GM23338 (cell line): ENCODE measurements at regions not wholly inside any gene's neighbourhood (a gene's known extent, or its start where the extent isn't known, plus 50 kb on each side); places are given as distances from the start of the nearest gene placed in this dataset.

ENCODE experiments used
- ATAC-seq: fragments of 200-7000 bp; cut with Tn5 transposase; 3 replicates; pipeline ENCODE4 v1.9.1; 2020
- DNase-seq: peaks from one replicate; pipeline ENCODE4 v3.0.0-alpha.2; 2015; ENCODE audit warnings: low spot score
- H2AFZ ChIP-seq: fragments of 200-600 bp; sonication (generic); 2 replicates; pipeline ENCODE4 v1.8.0; 2016; ENCODE audit warnings: antibody characterized with exemption, mild to moderate bottlenecking, moderate library complexity
- H3F3A ChIP-seq: fragments of 200-600 bp; sonication (generic); replicated peaks from 2 replicates; pipeline ENCODE4 v1.8.0; 2017; ENCODE audit warnings: antibody characterized with exemption, mixed run types, low read depth
- H3K27ac ChIP-seq: fragments of 200-600 bp; sonication (generic); 2 replicates; pipeline ENCODE4 v1.6.1; 2016; ENCODE audit warnings: low read depth
- H3K27me3 ChIP-seq: fragments of 200-600 bp; sonication (generic); 2 replicates; pipeline ENCODE4 v1.8.0; 2016; ENCODE audit warnings: mild to moderate bottlenecking, mixed run types, moderate library complexity; ENCODE audit not compliant: insufficient read depth
- H3K36me3 ChIP-seq: fragments of 200-600 bp; sonication (generic); 2 replicates; pipeline ENCODE4 v1.8.0; 2016; ENCODE audit warnings: mild to moderate bottlenecking; ENCODE audit not compliant: insufficient read depth
- H3K4me1 ChIP-seq: fragments of 200-600 bp; sonication (generic); 2 replicates; pipeline ENCODE4 v1.8.0; 2016; ENCODE audit warnings: mild to moderate bottlenecking, moderate library complexity; ENCODE audit not compliant: insufficient read depth
- H3K4me2 ChIP-seq: fragments of 200-600 bp; sonication (generic); 2 replicates; pipeline ENCODE4 v1.7.1; 2017; ENCODE audit warnings: mixed run types
- H3K4me3 ChIP-seq: fragments of 200-600 bp; sonication (generic); 2 replicates; pipeline ENCODE4 v1.6.1; 2016; ENCODE audit warnings: mixed run types
- H3K79me2 ChIP-seq: fragments of 200-600 bp; sonication (generic); replicated peaks from 2 replicates; pipeline ENCODE4 v1.8.0; 2017; ENCODE audit warnings: mild to moderate bottlenecking; ENCODE audit not compliant: insufficient read depth
- H3K9me2 ChIP-seq: fragments of 200-600 bp; sonication (generic); 2 replicates; pipeline ENCODE4 v1.8.0; 2017; ENCODE audit not compliant: insufficient read depth
- H4K20me1 ChIP-seq: fragments of 200-600 bp; sonication (generic); replicated peaks from 2 replicates; pipeline ENCODE4 v1.8.0; 2017; ENCODE audit warnings: mild to moderate bottlenecking; ENCODE audit not compliant: insufficient read depth
- H3K27ac Mint-ChIP-seq: 2 replicates; pipeline ENCODE4 v1.8.0; 2020; ENCODE audit warnings: inconsistent platforms, mild to moderate bottlenecking, moderate library complexity, mixed read lengths
- H3K27me3 Mint-ChIP-seq: 3 replicates; pipeline ENCODE4 v1.8.0; 2022; ENCODE audit warnings: low read depth, mild to moderate bottlenecking, moderate library complexity, mixed read lengths, inconsistent platforms; ENCODE audit not compliant: insufficient read depth, poor library complexity
- H3K36me3 Mint-ChIP-seq: 3 replicates; pipeline ENCODE4 v1.8.0; 2021; ENCODE audit warnings: low read depth, mild to moderate bottlenecking, inconsistent platforms, moderate library complexity, mixed read lengths
- H3K4me1 Mint-ChIP-seq: 3 replicates; pipeline ENCODE4 v1.8.0; 2020; ENCODE audit warnings: mild to moderate bottlenecking, inconsistent platforms, mixed read lengths
- H3K4me3 Mint-ChIP-seq: 3 replicates; pipeline ENCODE4 v1.8.0; 2021; ENCODE audit warnings: moderate library complexity, mild to moderate bottlenecking, inconsistent platforms, mixed read lengths
- H3K9me3 Mint-ChIP-seq: 3 replicates; pipeline ENCODE4 v1.8.0; 2020; ENCODE audit warnings: moderate library complexity, mild to moderate bottlenecking, inconsistent platforms, mixed read lengths
- CREB1 ChIP-seq: fragments of 250-450 bp; sonication (Bioruptor Pico); IDR thresholded peaks from 2 replicates; pipeline ENCODE4 v1.5.0; 2020; ENCODE audit warnings: low read depth, mild to moderate bottlenecking, moderate library complexity
- CTCF ChIP-seq, 2 experiments: fragments of 200-600 bp in 1 of 2; sonication (generic) in 1 of 2; conservative IDR thresholded peaks; 2 replicates each; pipeline versions ENCODE4 v1.5.1 to v1.6.1; 2016 to 2017; ENCODE audit warnings: antibody characterized with exemption in 2 of 2, low read depth in 2 of 2, mild to moderate bottlenecking in 2 of 2, moderate library complexity in 1 of 2
- ETS1 ChIP-seq: IDR thresholded peaks from 2 replicates; pipeline ENCODE4 v1.6.1; 2016; ENCODE audit warnings: antibody characterized with exemption
- EZH2 ChIP-seq: fragments of 200-600 bp; sonication (generic); IDR thresholded peaks from one replicate; pipeline ENCODE4 v1.8.0; 2017; ENCODE audit warnings: antibody characterized with exemption, mild to moderate bottlenecking, low read depth; ENCODE audit not compliant: unreplicated experiment
- EZH2phosphoT487 ChIP-seq: fragments of 200-600 bp; sonication (generic); IDR thresholded peaks from one replicate; pipeline ENCODE4 v1.8.1; 2018; ENCODE audit warnings: antibody characterized with exemption; ENCODE audit not compliant: unreplicated experiment
- JUNB ChIP-seq: IDR thresholded peaks from one replicate; pipeline ENCODE4 v1.6.1; 2016; ENCODE audit warnings: antibody characterized with exemption; ENCODE audit not compliant: unreplicated experiment
- NANOG ChIP-seq: IDR thresholded peaks from 2 replicates; pipeline ENCODE4 v1.6.1; 2016; ENCODE audit warnings: antibody characterized with exemption, borderline replicate concordance
- POLR2AphosphoS5 ChIP-seq: IDR thresholded peaks from 2 replicates; pipeline ENCODE4 v1.6.1; 2016; ENCODE audit warnings: antibody characterized with exemption, low read depth
- STAT1 ChIP-seq: IDR thresholded peaks from one replicate; pipeline ENCODE4 v1.6.1; 2016; ENCODE audit warnings: antibody characterized with exemption; ENCODE audit not compliant: unreplicated experiment
- ZNF114 ChIP-seq: fragments of 250-450 bp; sonication (Bioruptor Pico); IDR thresholded peaks from 2 replicates; pipeline ENCODE4 v1.5.0; 2020; ENCODE audit warnings: mild to moderate bottlenecking, moderate library complexity
- ZNF331 ChIP-seq: fragments of 250-450 bp; sonication (Bioruptor Pico); IDR thresholded peaks from 2 replicates; pipeline ENCODE4 v1.5.0; 2020; ENCODE audit warnings: low read depth, mild to moderate bottlenecking, moderate library complexity
- ZNF462 ChIP-seq: fragments of 250-450 bp; sonication (Bioruptor Pico); IDR thresholded peaks from 2 replicates; pipeline ENCODE4 v1.5.0; 2020; ENCODE audit warnings: mild to moderate bottlenecking, moderate library complexity
- TF ChIP-seq, protein P1 (sequence below): IDR thresholded peaks from one replicate; pipeline ENCODE4 v1.6.1; 2018; ENCODE audit warnings: antibody characterized with exemption; ENCODE audit not compliant: unreplicated experiment

- Histone ChIP-seq H3K27me3 (no peaks in the 10 kb centered on the region), H3K4me3 (no peak overlapping the region), H3K79me2 (no peaks in the 10 kb centered on the region), H3K36me3 (peaks cover 7% of the 10 kb centered on the region; the same call in 1 of the 2 replicates), H3K4me1 (no peaks in the 10 kb centered on the region), H2AFZ (no peak overlapping the region), H3F3A (no peaks in the 10 kb centered on the region), H4K20me1 (no peaks in the 10 kb centered on the region), H3K4me2 (no peak overlapping the region), H3K9me2 (0 out of 2 replicates have a peak, but pooled peaks cover 4% of the 10 kb centered on the region), H3K27ac (no peak overlapping the region)
- Mint-ChIP-seq H3K36me3 (no peaks in the 10 kb centered on the region), H3K27me3 (no peaks in the 10 kb centered on the region), H3K4me1 (no peaks in the 10 kb centered on the region), H3K4me3 (no peak overlapping the region), H3K27ac (no peak overlapping the region), H3K9me3 (peaks cover 3% of the 10 kb centered on the region; the same call in 1 of the 3 replicates)
- ATAC-seq: no peak
- TF ChIP-seq CREB1 (CRISPR knock-in tag): no peak
- no peak for TF ChIP-seq EZH2phosphoT487
- no peak for TF ChIP-seq ZNF331 (CRISPR knock-in tag)
- no peak for TF ChIP-seq POLR2AphosphoS5
- TF ChIP-seq, protein P1, sequence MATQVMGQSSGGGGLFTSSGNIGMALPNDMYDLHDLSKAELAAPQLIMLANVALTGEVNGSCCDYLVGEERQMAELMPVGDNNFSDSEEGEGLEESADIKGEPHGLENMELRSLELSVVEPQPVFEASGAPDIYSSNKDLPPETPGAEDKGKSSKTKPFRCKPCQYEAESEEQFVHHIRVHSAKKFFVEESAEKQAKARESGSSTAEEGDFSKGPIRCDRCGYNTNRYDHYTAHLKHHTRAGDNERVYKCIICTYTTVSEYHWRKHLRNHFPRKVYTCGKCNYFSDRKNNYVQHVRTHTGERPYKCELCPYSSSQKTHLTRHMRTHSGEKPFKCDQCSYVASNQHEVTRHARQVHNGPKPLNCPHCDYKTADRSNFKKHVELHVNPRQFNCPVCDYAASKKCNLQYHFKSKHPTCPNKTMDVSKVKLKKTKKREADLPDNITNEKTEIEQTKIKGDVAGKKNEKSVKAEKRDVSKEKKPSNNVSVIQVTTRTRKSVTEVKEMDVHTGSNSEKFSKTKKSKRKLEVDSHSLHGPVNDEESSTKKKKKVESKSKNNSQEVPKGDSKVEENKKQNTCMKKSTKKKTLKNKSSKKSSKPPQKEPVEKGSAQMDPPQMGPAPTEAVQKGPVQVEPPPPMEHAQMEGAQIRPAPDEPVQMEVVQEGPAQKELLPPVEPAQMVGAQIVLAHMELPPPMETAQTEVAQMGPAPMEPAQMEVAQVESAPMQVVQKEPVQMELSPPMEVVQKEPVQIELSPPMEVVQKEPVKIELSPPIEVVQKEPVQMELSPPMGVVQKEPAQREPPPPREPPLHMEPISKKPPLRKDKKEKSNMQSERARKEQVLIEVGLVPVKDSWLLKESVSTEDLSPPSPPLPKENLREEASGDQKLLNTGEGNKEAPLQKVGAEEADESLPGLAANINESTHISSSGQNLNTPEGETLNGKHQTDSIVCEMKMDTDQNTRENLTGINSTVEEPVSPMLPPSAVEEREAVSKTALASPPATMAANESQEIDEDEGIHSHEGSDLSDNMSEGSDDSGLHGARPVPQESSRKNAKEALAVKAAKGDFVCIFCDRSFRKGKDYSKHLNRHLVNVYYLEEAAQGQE: no peak
- TF ChIP-seq EZH2: no peak
- no peak for TF ChIP-seq STAT1
- no peak for TF ChIP-seq JUNB
- no peak for TF ChIP-seq ETS1
- no peak for TF ChIP-seq CTCF (conservative IDR thresholded peaks at IDR 0.05; ENCODE audit: low read depth in 2 of 2)
- TF ChIP-seq ZNF462 (CRISPR knock-in tag): no peak
- TF ChIP-seq NANOG: no peak
- no peak for TF ChIP-seq ZNF114
- no peak for DNase-seq
These were observed 506.4 kb upstream of the GRM3 start for GRCh38 chr7:86137343-86137742.
